GM21786 (cell line): ENCODE measurements at regions not wholly inside any gene's neighbourhood (a gene's known extent, or its start where the extent isn't known, plus 50 kb on each side); places are given as distances from the start of the nearest gene placed in this dataset.

ENCODE experiments used
- ATAC-seq: cut with Tn5 transposase; IDR thresholded peaks from one replicate; pipeline ENCODE4 v1.9.1; 2021; ENCODE audit not compliant: unreplicated experiment

GRCh38 chr20:60624066-60624465, 628.0 kb upstream of the CDH4 start:
- ATAC-seq, result no peak

GRCh38 chr20:60627751-60628565, 624.1 kb upstream of the CDH4 start:
- ATAC-seq, result no peak

GRCh38 chr20:60628749-60629148, 623.3 kb upstream of the CDH4 start:
- no peak for ATAC-seq

GRCh38 chr20:60629206-60629605, 622.9 kb upstream of the CDH4 start:
- no peak for ATAC-seq

GRCh38 chr20:60630609-60631008, 621.5 kb upstream of the CDH4 start:
- ATAC-seq, result no peak

- ATAC-seq, result no peak
Measured at GRCh38 chr20:60631585-60632287, 620.3 kb upstream of the CDH4 start.

- no peak for ATAC-seq
Measured at GRCh38 chr20:60632391-60633262, 619.4 kb upstream of the CDH4 start.

GRCh38 chr20:60634491-60635172, 617.4 kb upstream of the CDH4 start:
- ATAC-seq, result no peak

GRCh38 chr20:60636417-60636816, 615.6 kb upstream of the CDH4 start:
- ATAC-seq, result no peak

- ATAC-seq, result no peak
Measured at GRCh38 chr20:60637801-60638200, 614.3 kb upstream of the CDH4 start.

- no peak for ATAC-seq
Measured at GRCh38 chr20:60638430-60639098, 613.5 kb upstream of the CDH4 start.

- no peak for ATAC-seq
Measured at GRCh38 chr20:60641879-60642447, 610.1 kb upstream of the CDH4 start.

- ATAC-seq, result no peak
Measured at GRCh38 chr20:60642541-60642940, 609.5 kb upstream of the CDH4 start.

- no peak for ATAC-seq
Measured at GRCh38 chr20:60648556-60648955, 603.5 kb upstream of the CDH4 start.

- ATAC-seq, result no peak
Measured at GRCh38 chr20:60649541-60649940, 602.5 kb upstream of the CDH4 start.

GRCh38 chr20:60650087-60650486, 602.0 kb upstream of the CDH4 start:
- no peak for ATAC-seq

GRCh38 chr20:60652046-60652445, 600.0 kb upstream of the CDH4 start:
- no peak for ATAC-seq

- no peak for ATAC-seq
Measured at GRCh38 chr20:60652615-60653014, 599.4 kb upstream of the CDH4 start.

GRCh38 chr20:60653111-60653845, 598.8 kb upstream of the CDH4 start:
- no peak for ATAC-seq
